Stimulated activated naive CD8-positive, alpha-beta T cell treated with anti-CD3 and anti-CD28 coated beads, Interleukin-15, Interleukin-2, amounts not matched to agents 100 U/mL and 50 U/mL, for 24 hours (primary cell): ENCODE measurements at regions not wholly inside any gene's neighbourhood (a gene's known extent, or its start where the extent isn't known, plus 50 kb on each side); places are given as distances from the start of the nearest gene placed in this dataset.

Experiments
- ATAC-seq: fragments of 150-1000 bp; cut with Tn5 transposase; one replicate; pipeline ENCODE4 v1.10.0; 2021
- DNase-seq: peaks from one replicate; pipeline ENCODE4 v3.0.0; 2021

DNA sequence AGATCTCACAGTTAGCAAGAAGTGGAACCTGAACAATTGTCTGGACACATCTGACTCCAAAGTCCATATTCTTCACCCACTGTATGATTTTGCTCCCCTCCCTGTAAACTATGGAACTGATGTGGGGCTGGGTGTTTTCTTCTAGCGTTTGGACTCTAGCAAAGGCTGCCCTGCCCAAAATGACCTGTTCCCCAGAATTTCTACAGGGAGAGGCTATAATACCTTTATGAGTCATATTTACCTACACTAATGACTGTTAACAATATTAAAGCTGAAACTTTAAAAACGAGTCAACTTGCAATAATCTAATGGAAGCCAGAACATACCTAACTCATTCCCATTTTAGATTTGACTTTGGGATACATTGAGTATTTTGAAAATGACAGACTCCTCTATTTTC is 531.2 kb upstream of the CFAP20DC start:
- no peak for DNase-seq
- no peak for ATAC-seq

DNA sequence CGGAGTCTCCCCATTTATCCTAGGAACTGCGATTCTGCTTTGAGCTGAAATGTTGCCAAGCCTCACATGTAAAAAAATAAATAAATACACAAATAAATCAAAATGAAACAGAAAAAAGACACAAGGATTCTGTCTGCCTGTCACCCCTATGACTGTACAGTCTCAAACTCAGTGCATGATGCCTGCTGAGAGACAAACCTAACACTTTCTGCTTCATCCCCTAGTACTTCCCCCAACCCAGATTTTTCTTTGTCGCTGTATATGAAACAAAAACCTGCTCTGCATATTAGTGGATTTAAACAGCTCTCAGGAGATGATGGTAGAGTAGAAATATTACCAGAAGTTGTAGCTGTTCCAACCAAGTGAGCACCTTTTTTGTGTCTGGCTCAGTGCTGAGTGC is 530.7 kb upstream of the CFAP20DC start:
- DNase-seq: no peak
- no peak for ATAC-seq

DNA sequence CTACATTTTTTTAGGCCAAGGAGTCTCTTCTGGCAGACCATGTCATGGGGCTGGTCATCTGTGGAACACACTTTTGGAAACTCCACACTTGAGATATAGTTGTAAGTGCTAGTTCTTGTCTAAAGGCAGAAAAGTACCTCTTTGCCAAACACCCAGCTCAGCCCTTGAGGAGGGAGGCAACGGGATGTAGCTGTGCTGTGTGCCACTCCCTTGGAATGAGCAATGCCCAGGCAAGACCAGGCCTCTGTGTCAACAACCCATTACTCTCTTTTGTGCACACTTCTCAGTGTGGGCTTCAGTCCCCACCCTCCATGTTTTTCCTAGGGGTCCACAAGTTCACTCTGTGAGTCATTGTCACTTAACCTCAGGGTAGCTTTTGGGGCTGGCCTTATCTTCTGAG is 528.3 kb upstream of the CFAP20DC start:
- ATAC-seq (no peak), DNase-seq (no peak)

DNA sequence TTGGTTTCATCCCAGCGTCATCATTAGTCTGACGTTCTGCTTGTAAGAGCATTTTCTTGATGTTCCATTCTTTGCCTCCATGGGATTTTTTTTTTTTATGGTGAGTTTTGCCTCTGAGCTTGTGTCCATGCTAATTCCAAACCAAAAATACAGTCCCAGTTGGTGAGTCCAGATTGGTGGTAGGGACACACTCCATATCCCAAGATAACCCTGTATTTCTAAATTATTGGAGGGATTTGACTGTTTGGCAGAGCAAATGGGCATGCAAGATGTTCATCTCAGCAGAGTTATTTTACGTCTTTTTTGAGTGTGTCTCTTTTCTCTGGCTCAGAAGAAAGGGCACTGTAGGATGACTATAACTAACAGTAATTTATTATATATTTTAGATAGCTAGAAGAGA is 526.8 kb upstream of the CFAP20DC start:
- DNase-seq: no peak
- no peak for ATAC-seq

DNA sequence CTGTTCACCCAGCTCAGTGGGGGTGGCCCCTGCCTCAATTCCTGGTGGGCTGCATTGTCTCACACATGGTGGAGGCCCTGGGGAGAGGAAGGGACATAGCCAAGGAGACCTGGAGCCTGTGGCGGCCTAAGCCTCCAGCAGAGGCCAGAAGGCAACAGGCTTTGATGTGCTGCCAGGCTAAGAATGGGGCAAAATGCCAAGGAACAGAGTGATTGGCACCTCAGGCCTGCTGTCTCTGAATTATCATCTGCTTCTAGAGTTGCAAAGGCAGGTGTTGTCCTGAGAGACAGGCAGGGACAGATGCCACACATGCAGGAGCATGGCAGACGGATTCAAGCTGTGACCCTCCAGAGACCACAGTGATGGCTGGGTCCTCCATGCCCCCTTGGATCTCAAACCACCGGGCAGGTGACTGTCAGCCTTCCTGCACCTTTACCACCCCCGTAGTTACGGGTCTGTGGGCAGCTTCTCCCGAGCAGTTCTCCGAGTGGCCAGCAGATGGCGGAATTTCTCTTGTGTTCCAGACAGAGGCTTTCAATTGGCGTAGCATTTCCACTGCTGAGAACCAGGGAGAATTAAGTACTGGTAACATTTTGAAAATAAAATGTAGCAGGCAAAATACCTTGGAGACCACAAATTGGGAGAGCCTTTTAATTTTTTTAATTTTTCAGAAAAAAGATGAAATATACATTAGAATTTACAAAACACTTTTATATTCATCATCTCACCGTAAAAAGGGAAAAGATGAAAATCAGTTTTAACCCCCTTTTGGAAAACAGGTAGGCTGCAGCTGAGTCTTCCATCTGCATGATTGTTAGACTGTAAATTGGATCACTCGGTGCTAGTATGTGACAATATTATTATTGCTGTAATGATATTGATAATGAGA is 525.5 kb upstream of the CFAP20DC start:
- ATAC-seq (peak; percentile 63), DNase-seq (peak; percentile 89)

DNA sequence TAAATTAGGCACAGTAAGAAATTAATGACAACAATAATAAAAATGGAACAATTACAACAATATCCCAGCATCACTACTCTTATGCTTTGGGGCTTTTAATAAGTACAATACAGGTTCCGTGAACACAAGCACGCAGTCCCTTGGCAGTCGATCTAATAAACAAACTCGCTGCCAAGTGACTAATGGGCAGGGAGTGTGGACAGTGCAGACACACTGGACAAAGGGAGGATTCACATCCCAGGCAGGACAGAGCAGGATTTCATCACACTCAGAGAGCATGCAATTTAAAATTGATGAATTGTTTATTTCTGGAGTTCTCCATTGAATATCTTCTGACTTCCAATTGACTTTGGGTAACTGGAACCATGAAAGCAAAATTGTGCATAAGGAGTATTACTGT is 524.1 kb upstream of the CFAP20DC start:
- ATAC-seq (no peak), DNase-seq (no peak)

DNA sequence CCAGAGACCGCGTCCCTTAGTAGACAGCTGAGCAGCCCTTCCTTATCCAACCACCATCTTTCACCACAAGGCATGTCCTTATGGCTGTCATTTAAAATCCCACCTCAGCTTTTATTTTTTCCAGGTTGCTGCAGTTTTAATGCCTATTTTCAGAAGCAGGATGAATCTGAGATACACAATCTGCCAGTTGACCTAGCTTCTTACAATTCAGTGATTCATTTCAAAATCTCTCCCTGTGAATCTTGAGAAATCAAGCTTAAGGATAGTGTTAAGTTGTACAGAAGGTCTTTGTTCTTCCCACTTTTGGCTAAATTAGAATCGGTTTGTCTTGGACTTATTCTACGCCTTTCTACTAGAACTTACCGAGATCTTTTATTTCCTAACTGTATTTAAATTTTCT is 522.3 kb upstream of the CFAP20DC start:
- ATAC-seq (no peak), DNase-seq (no peak)

DNA sequence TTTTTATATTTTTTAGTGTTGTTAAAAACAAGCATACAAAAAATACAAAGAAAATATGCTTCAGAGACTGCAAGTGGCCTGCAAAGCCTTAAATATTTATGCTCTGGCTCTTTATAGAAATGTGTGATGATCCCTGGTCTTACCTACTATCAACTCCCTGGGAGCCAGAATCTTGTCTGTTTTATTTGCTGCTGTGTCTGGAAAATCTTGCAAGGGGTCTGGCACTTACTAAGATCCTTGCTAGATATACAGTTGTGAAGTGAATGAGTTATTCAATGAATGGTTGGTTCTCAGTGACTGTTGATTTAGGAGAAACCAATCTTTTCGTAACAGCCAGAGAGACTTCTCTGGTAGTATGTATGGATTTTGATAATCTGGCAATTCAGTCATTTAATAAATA is 521.0 kb upstream of the CFAP20DC start:
- ATAC-seq (no peak), DNase-seq (no peak)

DNA sequence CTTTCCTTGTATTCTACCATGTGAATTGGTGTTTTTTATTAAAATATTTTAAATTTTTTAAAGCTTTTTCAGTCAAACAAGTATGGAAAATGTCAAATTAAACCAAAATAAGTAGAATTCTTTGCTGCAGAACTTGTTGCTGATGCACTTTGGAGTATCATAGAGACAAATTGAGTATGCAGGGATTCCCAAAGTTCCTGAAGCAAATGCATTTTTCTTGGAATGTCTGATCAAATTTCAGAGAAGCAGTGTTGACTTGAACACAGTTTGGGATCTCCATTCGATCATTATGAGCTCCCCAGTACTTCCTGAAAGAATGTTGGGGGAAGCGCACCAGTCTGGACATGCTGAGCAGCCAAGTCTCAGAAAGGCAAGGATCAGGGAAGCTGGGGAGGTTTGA is 517.8 kb upstream of the CFAP20DC start:
- DNase-seq: no peak
- ATAC-seq: no peak

DNA sequence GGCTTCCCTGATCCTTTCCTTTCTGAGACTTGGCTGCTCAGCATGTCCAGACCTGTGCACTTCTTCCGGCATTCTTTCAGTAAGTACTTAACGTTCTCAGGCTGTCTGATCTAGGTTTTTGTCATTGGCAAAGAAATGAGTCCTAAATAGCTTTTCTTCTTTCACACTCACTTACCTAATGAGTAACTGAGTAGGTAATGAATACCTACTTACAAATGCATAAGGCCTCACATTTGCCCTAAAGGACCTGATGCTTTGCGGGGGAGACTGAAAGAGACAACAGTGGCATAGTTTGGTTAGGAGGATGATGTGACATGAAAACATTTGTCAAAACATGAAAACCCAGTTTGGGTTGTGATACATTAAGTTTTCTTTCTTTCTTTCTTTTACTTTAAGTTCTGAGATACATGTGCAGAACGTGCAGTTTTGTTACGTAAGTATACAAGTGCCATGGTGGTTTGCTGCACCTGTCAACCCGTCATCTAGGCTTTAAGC is 516.7 kb upstream of the CFAP20DC start:
- DNase-seq: no peak
- peak; percentile 47 for ATAC-seq

DNA sequence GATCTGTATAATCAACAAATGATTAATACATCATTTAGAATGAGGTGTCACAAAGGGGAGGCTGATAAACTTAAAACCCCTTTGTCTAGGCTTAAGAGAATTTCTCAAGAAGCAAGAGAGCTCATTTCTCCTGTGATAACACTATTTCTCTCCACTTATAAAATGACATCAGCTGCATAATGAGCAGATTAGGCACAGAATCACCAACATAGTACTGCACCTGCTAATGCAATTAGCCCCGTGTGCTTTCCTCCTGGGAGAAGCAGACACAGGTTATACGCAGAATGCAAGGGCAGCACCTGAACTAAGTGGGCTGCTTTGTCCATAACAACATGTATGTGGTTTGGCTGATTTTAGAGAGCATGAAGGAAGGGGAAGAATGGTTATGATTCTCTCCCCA is 515.3 kb upstream of the CFAP20DC start:
- DNase-seq (no peak), ATAC-seq (no peak)

DNA sequence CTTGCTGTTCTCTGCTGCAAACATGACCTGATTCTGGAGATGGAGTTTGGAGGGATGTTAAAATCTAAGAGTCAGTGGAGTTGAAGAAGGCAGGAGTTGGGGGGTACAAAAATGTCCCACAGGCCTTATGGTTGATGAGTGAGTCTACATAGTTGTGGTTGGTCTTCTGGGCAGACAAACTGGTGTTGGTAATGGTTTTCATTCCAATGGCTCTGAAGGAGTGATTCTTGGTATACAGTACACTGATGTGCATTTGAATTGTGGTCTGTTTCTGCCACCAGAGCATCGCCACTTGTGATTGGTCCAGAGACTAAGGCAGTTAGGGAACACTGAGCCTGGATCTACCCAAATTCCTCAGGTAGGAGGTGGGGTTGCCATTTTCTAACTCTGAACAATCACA is 514.1 kb upstream of the CFAP20DC start:
- ATAC-seq (no peak), DNase-seq (no peak)

DNA sequence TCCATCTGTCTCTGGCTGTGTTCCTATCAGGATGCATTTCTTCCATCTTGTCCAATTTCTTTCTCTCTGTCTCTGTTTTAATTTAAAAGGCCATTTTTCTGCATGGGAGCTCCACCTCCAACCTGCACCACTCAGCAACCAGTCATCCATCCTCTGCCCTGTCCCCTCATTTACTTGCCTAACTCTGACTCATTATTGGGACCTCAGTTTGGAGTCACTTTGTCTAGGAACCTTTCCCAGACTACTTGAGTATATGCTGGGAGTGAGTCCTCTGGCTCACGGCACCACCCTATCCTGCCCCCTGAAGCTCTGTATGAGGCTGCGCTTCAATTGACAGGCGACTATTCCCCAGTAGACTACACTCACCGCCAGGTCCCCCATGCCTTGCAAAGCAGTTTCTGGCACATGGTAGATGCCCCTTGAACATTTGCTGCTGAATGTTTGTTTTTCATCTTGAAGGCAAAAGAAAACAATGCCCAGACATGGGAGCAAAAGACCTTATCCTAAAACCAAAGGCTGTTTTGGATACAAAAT is 513.3 kb upstream of the CFAP20DC start:
- DNase-seq: no peak
- no peak for ATAC-seq

DNA sequence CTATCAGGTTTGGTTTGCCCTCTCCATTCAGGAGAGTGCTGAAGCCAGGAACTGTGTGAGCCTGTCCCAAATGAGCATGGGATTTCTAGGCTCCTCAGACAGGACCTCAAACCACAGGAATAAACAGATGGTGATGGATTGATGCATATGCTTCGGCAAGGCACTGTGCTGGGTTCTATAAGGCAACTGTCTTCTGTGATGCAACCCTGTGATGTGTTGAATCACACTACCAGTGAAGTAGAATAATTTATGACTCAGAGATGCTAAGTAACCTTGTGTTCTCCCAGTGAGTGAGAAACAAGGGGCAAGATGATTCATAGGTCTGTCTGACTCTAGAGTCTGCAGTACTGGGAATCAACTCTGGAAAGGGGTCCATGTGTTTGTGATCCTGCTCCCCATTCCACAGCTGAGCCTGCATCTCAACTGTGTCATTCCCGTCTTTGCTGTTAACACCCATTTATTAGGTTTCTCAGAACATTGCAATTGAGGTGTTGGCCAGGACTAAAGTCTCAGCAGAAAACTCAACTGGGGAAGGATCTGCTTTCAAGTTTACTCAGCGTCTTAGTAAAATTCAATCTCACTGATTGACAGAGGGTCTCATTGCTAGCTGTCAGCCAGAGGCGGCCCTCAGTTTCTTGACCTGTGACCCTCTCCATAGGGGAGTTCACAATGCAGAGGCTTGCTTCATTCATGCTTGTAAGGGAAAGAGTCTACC is 510.1 kb upstream of the CFAP20DC start:
- DNase-seq: peak; percentile 27
- peak; percentile 97 for ATAC-seq

DNA sequence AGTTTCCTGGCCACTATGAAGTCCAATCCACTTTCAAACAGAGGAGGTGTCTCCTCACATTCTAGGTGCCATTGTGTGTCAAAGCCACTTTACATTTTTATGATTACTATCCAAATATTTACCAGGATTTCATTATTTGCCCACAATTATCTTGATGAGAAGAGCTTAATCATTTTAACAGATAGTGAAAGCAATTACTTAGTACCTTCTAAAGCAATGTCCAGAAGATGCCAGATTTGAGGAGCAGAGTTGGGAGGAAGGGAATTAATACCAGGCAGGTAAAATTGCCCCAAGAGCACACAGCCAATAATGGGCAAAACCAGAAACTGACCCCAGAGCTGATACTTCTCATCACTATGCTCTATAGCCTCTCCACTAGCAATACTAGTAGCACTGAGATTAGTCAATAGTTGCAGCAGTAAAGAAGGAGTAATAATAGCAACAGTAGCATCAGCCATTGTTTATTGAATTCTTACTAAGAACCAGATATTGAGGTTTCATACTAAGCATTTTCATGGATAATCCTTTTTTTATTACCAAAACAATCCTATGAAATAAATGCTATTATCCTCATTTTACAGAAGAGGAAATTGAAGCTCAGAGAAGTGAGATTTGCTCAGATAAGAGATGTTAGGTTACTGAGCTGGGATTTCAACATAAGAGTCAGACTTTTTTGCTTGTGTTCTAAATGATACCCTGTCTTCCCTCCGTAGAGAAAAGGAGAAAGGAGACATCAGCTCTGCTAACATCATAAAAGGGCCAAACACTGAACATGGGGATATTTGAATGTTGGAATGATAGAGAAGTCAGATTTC is 509.3 kb upstream of the CFAP20DC start:
- DNase-seq (no peak), ATAC-seq (no peak)

DNA sequence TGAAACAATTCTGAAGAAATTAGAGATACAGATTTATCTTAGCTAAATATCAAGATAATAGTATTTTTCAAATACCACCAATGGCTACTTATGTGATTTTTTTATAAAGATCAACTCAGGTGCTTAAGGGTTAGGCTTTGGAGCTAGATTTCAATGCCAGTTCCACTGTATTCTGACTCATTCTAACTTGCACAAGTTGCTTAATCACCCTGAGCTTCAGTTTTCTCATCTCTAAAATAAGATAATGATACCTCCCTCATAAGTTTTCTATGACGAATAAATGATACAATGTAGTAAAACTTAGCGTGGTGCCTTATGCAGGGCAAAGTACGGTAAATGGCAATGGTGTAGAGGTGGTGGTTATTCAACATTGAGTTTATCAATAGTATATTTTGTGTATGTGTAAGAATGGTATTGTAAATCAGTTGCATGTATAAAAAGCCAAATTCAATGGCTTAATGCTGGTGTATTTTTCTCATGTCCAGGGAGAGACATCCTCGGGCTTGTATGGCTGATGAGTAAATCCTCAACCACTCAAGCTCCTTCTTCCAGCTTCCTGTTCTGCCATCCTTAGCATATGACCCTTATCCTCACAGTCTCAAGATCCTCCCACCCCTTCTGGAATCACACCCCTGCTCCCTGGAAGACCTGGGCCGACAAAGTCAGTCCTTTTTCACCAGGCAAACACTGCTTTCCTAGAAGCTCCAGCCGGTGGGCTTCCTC is 505.9 kb upstream of the CFAP20DC start:
- no peak for DNase-seq
- ATAC-seq: no peak

DNA sequence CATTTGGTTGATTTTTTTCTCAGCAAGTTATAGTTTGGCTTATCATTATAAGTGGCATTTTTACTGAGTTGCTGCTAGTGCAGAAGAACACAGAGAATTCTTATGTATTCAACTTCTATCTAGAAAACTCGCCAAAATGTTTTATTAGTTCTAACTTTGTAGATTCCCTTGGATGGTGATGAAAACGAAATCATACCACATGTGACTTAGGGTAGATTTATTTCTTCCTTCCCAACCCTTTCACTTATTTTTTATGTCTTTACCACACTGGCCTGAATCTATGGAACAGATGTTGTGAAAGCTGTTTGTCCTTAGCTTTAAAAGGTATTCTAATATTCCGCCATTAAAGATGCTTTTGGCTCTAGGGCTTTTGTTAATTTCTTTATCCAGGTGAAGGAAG is 503.3 kb upstream of the CFAP20DC start:
- ATAC-seq (no peak), DNase-seq (no peak)

DNA sequence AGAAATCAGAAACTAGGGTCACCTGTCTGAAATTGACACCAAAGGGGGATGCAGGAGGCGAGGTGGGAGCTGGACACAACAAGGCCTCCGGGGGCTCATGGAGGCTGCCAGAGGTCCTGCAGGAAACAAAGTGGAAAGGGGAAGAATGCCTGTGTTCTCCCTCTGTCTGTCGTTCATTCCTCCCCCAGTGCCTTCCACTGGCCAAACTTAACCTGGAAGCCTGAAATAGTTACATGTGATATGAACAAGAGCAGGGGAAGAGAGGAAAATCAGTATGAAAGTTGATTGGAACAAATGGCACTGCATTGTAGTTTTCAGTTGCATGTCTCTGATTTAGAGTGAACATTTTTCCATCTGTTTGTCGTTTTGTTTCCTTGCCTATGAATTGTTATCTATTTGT is 502.0 kb upstream of the CFAP20DC start:
- no peak for DNase-seq
- ATAC-seq: no peak

DNA sequence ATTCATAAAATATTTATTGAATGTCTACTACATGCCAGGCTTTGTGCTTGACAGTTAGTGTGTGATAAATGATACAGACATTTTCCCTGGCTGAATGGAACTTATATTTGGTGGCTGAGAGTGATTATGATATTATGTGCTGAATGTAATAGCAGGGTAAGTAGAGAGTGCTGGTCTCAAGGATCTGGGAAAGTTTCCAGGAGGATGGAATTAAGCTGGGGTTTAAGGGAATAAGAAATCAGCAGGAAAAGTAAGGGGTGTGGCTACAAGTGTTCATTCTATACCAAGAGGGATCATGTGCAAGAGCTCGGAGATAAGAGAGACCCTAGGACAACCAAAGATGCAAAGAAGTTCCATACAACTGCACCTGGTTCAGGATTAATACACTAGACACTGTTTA is 500.1 kb upstream of the CFAP20DC start:
- no peak for ATAC-seq
- no peak for DNase-seq

DNA sequence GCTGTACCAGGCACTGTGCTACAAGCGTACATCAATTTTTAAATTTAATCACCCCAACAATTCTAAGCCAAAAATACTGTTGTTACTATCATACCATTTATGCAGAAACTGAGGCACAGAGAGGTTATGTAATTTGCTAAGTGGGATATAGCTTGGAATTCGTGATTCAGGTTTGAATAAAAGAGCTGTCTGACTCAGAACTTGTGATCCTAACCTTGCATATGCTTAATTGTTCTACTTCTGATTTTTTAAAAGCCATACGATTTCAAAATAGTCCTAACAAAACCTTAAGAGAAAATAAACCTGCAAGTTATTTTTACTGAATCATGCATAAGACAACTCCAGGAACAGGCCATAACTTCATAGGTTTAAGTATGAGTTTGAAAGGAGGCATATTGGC is 498.0 kb upstream of the CFAP20DC start:
- ATAC-seq (no peak), DNase-seq (no peak)

DNA sequence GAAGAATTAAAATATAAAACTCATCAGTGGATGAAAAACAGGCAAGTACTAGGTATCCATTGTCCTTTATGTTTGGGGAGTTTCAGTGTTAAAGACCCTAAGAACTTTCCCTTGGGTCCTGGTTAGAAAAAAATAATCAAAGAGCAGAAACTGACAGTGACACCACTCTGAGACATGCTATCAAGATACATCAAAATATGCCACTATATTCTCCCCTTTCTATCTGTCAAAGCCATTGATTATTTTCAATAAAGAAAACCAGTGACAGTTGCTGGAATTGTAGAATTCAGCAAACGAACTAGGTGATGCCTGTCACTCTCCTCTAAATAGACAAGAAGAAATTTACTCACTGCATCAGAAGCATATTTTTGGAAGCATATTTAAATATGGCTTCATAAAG is 496.7 kb upstream of the CFAP20DC start:
- ATAC-seq: no peak
- no peak for DNase-seq

DNA sequence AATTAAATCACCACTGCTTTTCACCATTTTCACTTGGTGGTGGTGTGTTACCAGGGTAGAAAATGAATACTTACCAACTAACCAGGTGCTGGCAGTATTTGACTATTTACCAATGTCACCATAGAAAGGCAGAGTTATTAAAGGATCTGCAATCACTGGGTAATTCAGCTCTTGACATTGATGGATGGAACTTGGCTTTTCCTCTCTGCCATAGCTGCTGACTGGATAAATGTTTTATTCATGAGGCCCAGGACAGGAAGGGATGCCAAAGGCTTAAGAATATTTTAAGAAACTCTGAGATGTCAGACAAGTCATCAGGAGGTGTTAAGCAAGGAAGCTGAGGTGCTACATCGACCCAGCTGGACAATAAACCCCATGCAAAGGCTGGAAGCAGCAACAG is 495.5 kb upstream of the CFAP20DC start:
- DNase-seq: no peak

More for the DNA sequence above, 495.5 kb upstream of the CFAP20DC start:
- ATAC-seq: no peak
